OCI-M2 (cell line): ENCODE measurements at regions not wholly inside any gene's neighbourhood (a gene's known extent, or its start where the extent isn't known, plus 50 kb on each side); places are given as distances from the start of the nearest gene placed in this dataset.

Experiments used
- DNase-seq: peaks from one replicate; lab custom pipeline; 2025; ENCODE audit not compliant: unreplicated experiment; lab: John Stamatoyannopoulos, UW

DNA sequence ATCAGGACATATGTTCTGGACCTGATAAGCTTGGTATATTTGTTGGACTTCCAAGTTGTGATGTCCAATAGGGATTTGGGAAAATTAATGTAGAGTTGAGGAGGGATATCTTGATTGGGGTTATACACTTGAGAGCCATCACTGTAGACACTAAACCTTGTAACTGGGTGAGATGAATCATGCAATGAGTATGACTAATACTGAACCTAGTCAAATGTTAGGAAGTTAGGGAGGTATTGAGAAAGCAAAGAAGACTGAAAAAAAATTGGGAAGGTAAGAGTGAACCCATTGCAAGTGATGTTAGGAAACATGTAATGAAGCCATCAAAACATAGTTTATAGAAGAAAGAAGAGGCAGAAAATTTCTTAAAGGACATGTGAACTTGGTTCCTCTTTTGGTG lies 668.4 kb upstream of the CDH9 start:
- DNase-seq: no peak

DNA sequence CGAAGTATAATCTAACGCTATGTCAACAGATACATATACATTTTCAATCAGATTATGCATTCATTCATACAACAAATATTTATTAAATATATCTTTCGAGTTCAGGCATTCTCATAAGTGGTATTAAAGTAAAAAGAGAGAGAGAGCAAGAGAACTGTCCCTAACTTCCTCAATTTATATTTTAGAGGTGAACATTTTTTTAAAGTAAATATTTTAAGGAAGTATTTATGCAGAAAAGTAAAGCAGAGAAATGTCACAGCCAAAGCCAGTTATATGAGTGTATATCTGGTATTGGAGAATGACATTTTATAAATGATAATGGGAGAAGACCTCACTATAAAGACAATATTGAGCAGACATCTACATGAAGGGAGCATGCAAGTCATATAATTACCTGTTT lies 667.3 kb upstream of the CDH9 start:
- no peak for DNase-seq

GRCh38 chr5:27701931-27702903 lies 663.8 kb upstream of the CDH9 start:
- DNase-seq: no peak

GRCh38 chr5:27700526-27700925 lies 662.1 kb upstream of the CDH9 start:
- no peak for DNase-seq

DNA sequence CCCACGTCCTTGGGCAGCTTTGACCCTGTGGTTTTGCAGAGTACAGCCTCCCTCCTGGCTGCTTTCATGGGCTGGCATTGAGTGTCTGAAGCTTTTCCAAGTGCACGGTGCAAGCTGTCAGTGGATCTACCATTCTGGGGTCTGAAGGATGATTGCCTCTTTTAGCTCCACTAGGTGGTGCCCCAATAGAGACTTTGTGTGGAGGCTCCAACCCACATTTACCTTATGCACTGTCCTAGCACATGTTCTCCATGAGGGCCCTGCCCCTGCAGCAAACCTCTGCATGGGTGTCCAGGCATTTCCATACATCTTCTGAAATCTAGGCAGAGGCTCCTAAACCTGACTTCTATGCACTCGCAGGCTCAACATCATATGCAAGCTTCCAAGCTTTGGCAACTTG lies 644.2 kb upstream of the CDH9 start:
- DNase-seq: no peak

DNA sequence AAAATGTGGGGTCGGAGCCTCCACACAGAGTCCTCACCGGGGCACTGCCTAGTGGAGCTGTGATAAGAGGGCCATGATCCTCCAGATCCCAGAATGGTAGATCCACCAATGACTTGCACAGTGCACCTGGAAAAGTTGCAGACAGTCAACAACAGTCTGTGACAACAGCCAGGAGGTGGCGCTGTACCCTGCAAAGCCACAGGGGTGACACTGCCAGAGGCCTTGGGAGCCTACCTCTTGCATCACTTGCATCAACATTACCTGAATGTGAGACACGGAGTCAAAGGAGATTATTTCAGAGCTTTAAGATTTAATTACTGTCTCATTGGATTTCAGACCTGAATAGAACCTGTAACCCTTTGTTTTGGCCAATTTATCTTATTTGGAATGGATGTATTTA lies 614.1 kb upstream of the CDH9 start:
- DNase-seq: no peak

DNA sequence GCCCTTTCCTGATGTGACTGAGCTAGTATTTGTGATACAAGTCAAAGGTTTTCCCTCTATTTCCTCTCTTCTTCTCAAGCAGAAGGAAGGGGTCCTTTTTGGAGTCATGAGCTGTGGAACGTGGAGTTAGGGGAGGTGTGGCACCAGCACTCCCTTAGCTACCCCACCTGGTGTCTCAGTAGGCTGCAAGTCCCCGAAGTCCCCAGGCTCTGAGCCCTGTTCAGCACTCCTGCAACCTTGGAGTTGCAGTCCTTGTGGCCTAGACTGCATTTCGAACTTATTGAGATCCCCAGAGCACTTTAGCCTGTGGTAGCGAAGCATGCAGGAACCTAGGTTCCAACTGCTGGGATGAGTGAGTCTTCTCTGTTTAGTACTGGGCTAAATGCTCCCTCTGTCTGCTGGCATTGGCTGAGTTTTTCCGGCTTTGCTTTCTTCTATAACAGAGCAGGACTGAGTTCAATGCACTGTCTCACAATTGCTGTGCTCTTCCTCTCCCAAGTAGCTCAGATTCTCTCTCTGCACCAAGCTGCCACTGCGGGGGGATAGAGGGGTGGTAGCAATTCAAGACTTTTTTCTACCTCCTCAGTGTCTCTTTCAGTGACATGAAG lies 600.7 kb upstream of the CDH9 start:
- DNase-seq: no peak

- DNase-seq: no peak
These were observed 581.6 kb upstream of the CDH9 start for GRCh38 chr5:27619982-27620381.

GRCh38 chr5:27612161-27612560 lies 573.8 kb upstream of the CDH9 start:
- DNase-seq: no peak

DNA sequence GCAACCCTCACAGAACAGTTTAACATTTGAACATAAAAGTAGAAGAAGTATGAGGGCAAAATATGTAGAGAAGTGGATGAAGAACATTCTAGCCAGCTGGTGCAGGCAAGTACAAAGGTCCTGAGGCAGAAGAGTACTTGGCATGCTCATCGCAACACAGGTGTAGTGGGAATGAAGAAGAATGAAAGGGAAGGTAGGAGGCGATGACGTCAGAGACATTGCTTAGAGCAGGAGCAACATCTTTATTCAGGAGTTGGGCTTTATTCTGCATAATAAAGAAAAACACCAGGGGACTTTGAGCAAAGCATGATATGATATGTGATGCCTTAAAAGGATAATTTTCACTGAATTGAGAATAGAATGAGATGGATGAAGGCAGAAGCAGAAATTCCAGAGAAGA lies 570.6 kb upstream of the CDH9 start:
- no peak for DNase-seq

- DNase-seq: no peak
These were observed 560.2 kb upstream of the CDH9 start for GRCh38 chr5:27598576-27598975.

- DNase-seq: no peak
These were observed 555.8 kb upstream of the CDH9 start for GRCh38 chr5:27594141-27594540.

DNA sequence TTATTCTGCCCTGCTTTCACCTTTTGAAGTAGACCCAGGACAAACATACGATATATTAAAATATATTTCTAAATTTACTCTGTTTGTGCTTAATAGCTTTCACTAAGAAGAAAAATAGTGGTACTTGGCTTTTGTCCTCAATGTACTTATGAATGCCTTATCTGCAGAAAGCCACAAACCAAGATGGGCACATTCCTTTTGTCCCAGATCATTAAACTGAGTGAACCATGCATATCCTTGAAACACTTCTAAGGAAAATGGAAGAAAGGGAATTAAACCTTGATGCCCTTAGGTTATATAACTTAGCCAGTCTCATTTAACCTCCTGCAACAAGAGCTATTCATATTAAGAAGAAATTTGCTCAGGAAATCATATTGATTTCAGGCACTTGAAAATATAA lies 553.8 kb upstream of the CDH9 start:
- DNase-seq: no peak

DNA sequence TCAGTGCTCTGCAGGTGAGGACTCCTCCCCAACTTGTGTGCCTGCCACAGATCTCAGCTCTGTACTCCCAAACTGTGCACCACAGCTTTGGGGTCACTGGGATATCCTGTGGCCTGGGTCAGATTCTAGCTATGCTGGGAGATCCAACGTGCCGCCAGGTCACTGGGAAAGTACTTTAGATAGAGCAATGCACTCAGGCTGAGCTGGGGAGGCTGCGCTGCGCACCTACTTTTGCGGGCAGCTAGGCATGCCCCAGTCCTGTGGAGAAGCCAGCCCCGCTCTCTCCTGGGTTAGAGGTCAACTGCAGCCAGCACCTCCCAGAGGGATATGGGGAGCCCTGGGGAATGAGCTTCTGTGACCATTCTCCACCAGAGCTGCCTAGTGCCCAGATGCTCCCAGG lies 552.1 kb upstream of the CDH9 start:
- DNase-seq: no peak

GRCh38 chr5:27578279-27578678 lies 539.9 kb upstream of the CDH9 start:
- no peak for DNase-seq

DNA sequence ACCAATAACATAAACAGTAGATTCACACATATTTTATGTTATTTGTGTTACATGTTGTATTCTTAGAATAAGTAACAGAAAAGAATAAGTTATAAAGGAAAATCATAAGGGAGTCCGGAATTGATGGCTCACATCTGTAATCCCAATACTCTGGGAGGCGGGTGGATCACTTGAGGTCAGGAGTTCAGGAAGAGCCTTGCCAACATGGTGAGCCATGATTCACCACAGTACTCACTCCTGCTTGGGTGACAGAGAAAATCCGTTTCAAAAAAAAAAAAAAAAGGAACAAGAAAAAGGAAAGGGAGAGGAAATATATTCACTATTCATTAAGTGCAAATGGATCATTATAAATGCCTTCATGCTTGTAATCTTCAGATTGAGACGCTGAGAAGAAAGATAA lies 533.3 kb upstream of the CDH9 start:
- DNase-seq: no peak

- no peak for DNase-seq
These were observed 530.4 kb upstream of the CDH9 start for GRCh38 chr5:27568811-27569210.

GRCh38 chr5:27561408-27561807 lies 523.0 kb upstream of the CDH9 start:
- DNase-seq: no peak

DNA sequence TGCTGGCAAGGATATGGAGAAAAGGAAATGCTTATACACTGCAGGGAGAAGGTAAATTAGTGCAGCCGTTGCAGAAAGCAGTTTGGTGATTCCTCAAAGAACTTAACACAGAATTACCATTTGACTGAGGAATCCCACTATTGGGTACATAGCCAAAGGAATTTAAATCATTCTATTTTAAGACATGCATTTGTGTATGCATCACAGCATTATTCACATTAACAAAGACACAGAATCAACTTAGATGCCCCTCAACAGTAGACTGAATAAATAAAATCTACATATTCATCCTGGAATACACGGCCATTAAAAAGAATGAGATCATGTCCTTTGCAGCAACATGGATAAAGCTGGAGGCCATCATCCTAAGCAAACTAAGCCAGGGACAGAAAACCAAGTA lies 510.1 kb upstream of the CDH9 start:
- no peak for DNase-seq

DNA sequence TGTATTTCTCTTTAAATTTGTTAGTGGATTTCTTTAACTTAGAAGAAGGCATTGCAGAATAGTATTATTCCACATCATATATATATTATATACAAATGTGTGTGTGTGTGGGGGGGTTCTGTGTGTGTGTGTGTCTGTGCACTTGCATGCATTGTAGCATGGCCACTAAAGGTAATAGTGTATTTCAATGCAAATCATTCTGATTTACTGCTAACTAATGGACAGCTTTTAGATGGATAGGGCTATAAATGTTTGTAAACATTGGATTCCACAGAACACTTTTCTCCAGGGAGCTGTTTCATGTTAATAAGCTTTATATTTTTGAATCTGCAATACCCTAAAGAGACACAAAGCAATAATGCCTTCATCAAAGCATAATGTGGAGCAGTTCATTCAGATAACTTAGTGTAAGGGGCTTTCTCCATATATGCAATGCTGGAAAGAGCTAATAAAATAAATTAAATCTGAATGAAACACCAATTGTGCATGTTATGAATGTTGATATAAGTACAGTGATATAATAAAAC lies 496.7 kb upstream of the CDH9 start:
- DNase-seq: no peak

DNA sequence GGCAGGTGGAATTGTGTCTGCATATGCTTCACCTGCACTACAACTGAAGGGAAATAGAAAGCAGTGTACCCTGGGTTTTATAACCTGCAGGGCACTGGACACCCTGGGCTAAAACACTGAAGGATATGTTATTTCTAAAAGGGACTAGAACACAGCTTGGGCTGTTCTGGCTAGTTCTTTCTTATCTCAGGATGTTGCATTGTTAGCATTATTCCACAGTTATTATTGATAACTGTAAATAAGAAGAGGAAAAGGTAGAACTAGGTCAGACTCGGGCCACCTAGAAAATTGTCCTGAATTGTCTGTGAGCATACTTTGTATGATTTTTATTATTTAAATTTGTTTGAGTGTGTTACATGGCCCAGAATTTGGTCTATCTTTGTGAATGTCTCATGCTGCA lies 493.9 kb upstream of the CDH9 start:
- DNase-seq: no peak

DNA sequence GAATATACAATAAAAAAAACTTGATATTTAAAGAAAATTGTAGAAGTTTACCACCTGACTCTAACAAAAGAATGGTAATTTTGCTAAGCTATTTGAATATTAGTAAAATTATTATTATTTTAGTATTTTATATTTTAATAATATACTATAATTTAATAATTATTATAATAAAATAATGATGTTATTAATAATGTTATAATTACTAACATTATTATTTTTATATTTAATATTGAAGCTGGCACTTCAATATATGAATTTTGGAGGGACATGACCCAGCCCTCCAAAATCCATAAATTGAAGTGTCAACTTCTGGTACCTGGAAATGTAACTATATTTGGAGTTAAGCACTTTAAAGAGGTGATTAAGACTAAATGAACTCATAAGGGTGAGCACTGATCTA lies 486.1 kb upstream of the CDH9 start:
- no peak for DNase-seq
